HUES64 (cell line): ENCODE measurements at regions not wholly inside any gene's neighbourhood (a gene's known extent, or its start where the extent isn't known, plus 50 kb on each side); places are given as distances from the start of the nearest gene placed in this dataset.
A peak's percentile ranks its signal among the peaks of the same experiment; 100 is the strongest.

Experiments used
- H3K27ac ChIP-seq: 2 replicates; pipeline ENCODE4 v1.7.0; 2013; ENCODE audit warnings: low read depth, low read length, inconsistent platforms
- H3K27me3 ChIP-seq: 2 replicates; pipeline ENCODE4 v1.6.1; 2013; ENCODE audit warnings: mild to moderate bottlenecking, low read length; ENCODE audit not compliant: insufficient read depth
- H3K36me3 ChIP-seq: 2 replicates; pipeline ENCODE4 v1.6.1; 2013; ENCODE audit warnings: mild to moderate bottlenecking, low read length; ENCODE audit not compliant: insufficient read depth
- H3K4me1 ChIP-seq: 2 replicates; pipeline ENCODE4 v1.6.1; 2013; ENCODE audit warnings: mild to moderate bottlenecking, low read length, moderate library complexity; ENCODE audit not compliant: insufficient read depth
- H3K4me3 ChIP-seq: 2 replicates; pipeline ENCODE4 v1.5.1; 2013; ENCODE audit warnings: mild to moderate bottlenecking, low read length, moderate library complexity
- H3K9ac ChIP-seq: 2 replicates; pipeline ENCODE4 v1.6.1; 2013; ENCODE audit warnings: mild to moderate bottlenecking, low read depth, low read length
- H3K9me3 ChIP-seq: 2 replicates; pipeline ENCODE4 v1.6.1; 2013; ENCODE audit warnings: low read depth, low read length; ENCODE audit not compliant: insufficient read depth
- WGBS: fragments of 150-250, 120-280 bp; methylation state at CpG from one replicate; pipeline ENCODE4 v1.1.7; 2013; ENCODE audit warnings: missing lambda C conversion rate; 5-methylcytosine and 5-hydroxymethylcytosine counted together

DNA sequence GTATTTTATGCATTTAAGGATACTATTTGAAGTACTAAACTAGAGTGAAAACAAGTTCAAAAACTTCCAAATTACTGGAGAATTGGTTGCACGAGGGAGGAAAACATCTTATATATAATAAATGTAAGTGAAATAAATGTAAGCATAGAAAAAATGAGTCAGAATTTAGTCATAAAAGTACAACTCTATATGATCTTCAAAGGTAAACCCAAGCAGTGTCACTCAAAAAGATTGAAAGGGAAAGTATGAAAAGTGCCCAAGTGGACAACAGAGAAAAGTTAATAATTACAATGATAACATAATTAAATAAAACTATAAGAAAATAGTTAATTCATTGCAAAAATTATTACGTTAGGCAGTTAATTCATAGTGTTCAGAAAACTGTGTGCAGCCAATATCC is 2288.5 kb upstream of the C9orf72 start:
- H3K27ac ChIP-seq, result no peak overlapping the region
- H3K9me3 ChIP-seq, result no peaks in the 10 kb centered on the region
- H3K27me3 ChIP-seq, result no peaks in the 10 kb centered on the region
- WGBS, result no CpG with 5 or more reads among the region's 2 CpGs
- no peaks in the 10 kb centered on the region for H3K4me1 ChIP-seq
- H3K36me3 ChIP-seq, result no peaks in the 10 kb centered on the region
- no peak overlapping the region for H3K9ac ChIP-seq
- no peak overlapping the region for H3K4me3 ChIP-seq

DNA sequence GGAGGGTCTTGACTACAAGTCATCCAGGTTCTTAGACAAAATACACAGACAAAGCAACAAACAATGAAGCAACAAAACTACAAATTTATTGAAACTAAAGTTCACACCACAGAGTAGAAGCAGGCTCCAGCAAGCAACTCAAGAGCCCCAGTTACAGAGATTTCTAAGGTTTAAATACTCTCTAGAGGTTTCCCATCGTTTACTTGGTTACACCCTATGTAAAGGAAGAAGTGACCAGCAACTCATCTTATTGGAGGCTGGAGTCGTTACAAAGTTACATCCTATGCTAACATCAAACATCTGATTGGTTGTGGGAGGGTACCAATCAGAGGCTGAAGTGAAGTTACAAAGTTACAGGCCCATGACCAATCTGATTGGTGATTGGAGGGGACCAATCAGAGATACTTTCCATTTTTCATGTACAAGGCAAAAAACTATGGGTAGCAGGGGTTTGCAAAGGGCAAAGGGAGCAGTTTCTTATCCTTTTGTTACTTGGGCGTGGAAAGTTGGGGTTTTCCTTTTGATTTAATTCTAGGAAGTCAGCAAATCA is 2292.6 kb upstream of the C9orf72 start:
- Histone ChIP-seq H3K9ac (no peak overlapping the region), H3K27me3 (no peaks in the 10 kb centered on the region), H3K36me3 (no peaks in the 10 kb centered on the region), H3K4me1 (no peaks in the 10 kb centered on the region), H3K27ac (no peak overlapping the region), H3K9me3 (no peaks in the 10 kb centered on the region), H3K4me3 (no peak overlapping the region)
- 90% methylated on average over 2 of the region's 3 CpGs for WGBS

DNA sequence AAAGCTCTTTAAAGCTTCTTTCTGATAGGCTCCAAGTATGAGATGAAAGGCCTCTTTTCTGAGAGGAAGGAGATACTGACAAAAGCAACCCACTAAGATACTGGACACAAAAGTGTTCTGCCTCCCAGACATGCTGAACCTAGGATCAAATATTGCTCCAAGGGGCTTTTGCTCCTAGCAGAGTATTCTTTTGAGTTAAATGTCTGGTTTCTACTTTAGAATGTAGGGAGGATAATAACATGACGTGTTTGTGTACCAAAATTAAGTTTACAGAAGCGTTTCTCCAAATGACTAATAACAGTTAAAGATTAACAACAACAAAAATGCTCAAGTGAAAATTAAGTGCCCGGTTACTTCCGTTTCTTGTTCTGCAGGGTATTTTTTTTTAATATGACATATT is 2293.3 kb upstream of the C9orf72 start:
- no peak overlapping the region for H3K4me3 ChIP-seq
- H3K27me3 ChIP-seq, result no peaks in the 10 kb centered on the region
- no peak overlapping the region for H3K27ac ChIP-seq
- H3K9me3 ChIP-seq, result no peaks in the 10 kb centered on the region
- H3K36me3 ChIP-seq, result no peaks in the 10 kb centered on the region
- no peaks in the 10 kb centered on the region for H3K4me1 ChIP-seq
- 76% methylated on average over 2 of the region's 4 CpGs for WGBS
- H3K9ac ChIP-seq, result no peak overlapping the region

DNA sequence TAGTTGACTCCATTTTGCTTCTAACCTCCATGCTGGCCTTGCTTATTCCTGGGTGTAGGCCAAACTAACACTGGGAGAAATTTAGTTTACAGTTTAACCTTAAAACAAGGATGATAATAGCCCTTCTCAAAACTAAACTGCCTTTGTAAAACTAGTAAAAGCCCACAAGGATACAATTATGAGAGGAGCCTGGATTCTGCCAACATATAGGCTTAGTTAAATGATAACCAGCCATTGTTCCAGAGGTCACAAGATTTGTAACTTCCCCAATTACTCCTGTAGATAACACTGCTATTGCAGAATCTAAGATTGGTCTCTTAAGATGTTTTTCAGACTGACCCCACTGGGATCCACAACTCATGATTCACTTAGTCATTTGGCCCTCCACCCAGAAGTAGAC is 2300.3 kb upstream of the C9orf72 start:
- H3K4me3 ChIP-seq, result no peak overlapping the region
- H3K4me1 ChIP-seq, result peaks cover 15% of the 10 kb centered on the region; the same call in 1 of the 2 replicates
- H3K36me3 ChIP-seq, result no peaks in the 10 kb centered on the region
- no peak overlapping the region for H3K27ac ChIP-seq
- H3K9me3 ChIP-seq, result no peaks in the 10 kb centered on the region
- H3K9ac ChIP-seq, result no peak overlapping the region
- no peaks in the 10 kb centered on the region for H3K27me3 ChIP-seq

DNA sequence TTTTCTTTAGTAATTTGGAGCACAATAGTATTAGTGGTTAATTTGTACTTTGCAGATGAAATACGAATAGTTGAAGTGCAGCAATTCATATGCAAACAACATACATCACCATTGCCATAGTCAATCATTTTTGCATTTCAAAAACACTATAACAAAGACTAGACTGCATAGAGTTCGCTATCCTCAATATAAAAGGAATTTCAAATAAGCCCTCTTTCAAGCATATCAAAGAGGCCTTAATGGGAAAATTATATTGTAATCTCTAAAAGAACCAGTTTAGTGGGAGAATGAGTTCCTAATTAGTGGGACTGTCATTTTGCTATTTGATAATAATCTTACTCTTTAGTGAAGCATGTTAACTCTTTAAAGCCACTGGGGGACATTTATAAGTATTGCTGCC is 2302.3 kb upstream of the C9orf72 start:
- no peaks in the 10 kb centered on the region for H3K9me3 ChIP-seq
- peaks cover 15% of the 10 kb centered on the region; the same call in 1 of the 2 replicates for H3K4me1 ChIP-seq
- WGBS, result 63% methylated on average over 1 of the region's 2 CpGs
- H3K27me3 ChIP-seq, result no peaks in the 10 kb centered on the region
- H3K9ac ChIP-seq, result no peak overlapping the region
- no peaks in the 10 kb centered on the region for H3K36me3 ChIP-seq
- no peak overlapping the region for H3K4me3 ChIP-seq
- H3K27ac ChIP-seq, result peak overlapping the region; percentile 80; the same call in 1 of the 2 replicates

DNA sequence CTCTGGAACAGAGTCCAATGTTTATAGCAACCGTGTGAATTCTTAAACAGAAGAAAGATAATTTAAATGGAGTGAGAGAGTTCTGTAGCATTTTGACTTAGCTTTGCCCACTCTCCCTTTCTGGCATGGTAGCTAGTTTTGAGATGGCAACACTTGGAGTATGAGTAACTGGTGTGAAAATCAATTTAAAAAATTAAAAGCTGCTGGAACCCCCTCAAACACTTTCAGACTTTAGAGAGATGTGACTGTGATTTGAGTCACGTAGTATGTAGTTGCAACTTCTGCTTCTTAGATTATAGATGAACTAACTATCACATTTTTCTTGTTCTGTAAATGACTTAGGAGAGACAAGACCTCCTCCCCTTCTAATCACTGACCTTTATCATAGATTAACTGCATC is 2309.5 kb upstream of the C9orf72 start:
- 90% methylated on average over 1 of the region's 2 CpGs for WGBS
- Histone ChIP-seq H3K4me3 (no peak overlapping the region), H3K27me3 (no peaks in the 10 kb centered on the region), H3K36me3 (no peaks in the 10 kb centered on the region), H3K4me1 (no peaks in the 10 kb centered on the region), H3K9ac (no peak overlapping the region), H3K27ac (no peak overlapping the region), H3K9me3 (no peaks in the 10 kb centered on the region)

DNA sequence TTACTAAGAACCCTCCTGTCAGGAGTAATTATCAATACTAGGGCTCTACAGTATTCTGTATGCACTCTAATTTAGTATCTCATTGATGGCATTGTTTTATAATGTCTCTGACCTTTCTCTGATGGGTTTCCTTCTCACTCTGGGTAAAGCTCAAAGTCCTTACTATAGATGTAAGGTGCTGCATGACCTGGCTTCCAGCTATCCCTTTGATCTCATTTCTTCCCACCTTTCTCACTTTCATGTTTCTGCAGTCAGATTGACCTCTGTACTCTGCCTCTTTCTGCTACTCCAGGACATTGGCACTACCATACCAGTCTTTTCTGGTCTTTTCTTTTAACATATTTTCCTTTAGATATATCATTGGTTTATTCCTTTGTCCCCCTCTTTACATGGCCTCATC is 2332.8 kb upstream of the C9orf72 start:
- Histone ChIP-seq H3K27ac (no peak overlapping the region), H3K9me3 (no peaks in the 10 kb centered on the region), H3K4me3 (no peak overlapping the region), H3K36me3 (no peaks in the 10 kb centered on the region), H3K9ac (no peak overlapping the region), H3K4me1 (no peaks in the 10 kb centered on the region), H3K27me3 (no peaks in the 10 kb centered on the region)

DNA sequence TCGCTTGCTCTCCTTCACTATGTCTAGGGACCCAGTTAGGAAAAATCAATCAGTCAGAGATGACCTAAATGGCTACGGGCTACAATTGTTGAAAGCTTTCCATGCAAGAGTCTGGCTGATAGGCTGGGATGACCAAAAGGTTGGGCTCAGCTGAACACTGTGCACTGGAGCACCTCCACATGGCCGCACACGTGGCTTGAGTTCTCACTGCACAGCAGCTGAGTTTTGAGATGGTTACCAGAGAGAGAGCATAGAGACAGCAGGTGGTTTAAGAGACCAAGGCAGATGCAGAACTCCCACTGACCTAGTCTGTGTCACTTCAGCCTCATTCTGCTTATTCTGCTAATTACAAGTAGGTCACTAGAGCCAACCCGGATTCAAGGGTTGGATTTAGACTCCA is 2354.8 kb upstream of the C9orf72 start:
- no peak overlapping the region for H3K9ac ChIP-seq
- no peaks in the 10 kb centered on the region for H3K9me3 ChIP-seq
- no peaks in the 10 kb centered on the region for H3K4me1 ChIP-seq
- H3K36me3 ChIP-seq, result no peaks in the 10 kb centered on the region
- no peak overlapping the region for H3K4me3 ChIP-seq
- no peak overlapping the region for H3K27ac ChIP-seq
- 93% methylated on average over 4 of the region's 5 CpGs for WGBS
- no peaks in the 10 kb centered on the region for H3K27me3 ChIP-seq

DNA sequence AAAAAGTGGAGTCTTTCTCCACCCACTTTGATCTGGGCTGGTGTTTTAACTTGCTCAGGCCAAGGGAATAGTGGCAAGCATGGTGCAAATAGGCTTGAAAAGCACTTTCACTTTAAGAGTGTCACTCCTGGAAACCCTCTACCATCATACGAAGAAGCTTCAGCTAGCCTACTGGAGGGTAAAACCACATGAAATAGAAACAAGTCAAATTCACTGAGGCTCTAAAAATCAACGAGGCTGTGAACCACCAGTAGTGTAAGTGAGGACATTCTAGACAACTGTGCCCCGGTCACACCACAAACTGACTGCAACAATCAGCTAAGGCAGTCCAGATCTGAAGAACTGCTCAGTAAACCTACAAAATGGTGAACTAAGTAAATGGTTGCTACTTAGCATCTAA is 2366.3 kb upstream of the C9orf72 start:
- no peaks in the 10 kb centered on the region for H3K4me1 ChIP-seq
- no peak overlapping the region for H3K27ac ChIP-seq
- H3K27me3 ChIP-seq, result no peaks in the 10 kb centered on the region
- 96% methylated on average over 3 of the region's 3 CpGs for WGBS
- H3K4me3 ChIP-seq, result no peak overlapping the region
- no peaks in the 10 kb centered on the region for H3K36me3 ChIP-seq
- H3K9ac ChIP-seq, result no peak overlapping the region
- H3K9me3 ChIP-seq, result no peaks in the 10 kb centered on the region

DNA sequence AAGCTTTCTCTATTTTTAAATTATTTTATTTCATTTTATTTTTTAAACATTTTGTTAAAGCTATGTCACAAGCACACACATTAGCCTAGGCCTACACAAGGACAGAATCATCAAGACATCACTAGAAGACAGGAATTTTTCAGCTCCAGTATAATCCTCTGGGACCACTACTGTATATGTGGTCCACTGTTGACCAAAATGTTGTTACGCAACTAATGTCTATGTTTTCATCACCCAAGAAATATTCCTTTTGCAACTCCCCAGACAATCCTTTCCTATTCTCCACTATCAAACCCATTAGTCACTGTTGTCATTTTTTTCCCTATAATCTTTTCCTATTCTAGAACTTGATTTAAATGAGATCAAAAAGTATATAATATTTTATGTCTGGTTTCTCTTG is 2371.7 kb upstream of the C9orf72 start:
- 95% methylated on average over 1 of the region's 1 CpG for WGBS
- H3K27ac ChIP-seq, result no peak overlapping the region
- no peaks in the 10 kb centered on the region for H3K4me1 ChIP-seq
- H3K27me3 ChIP-seq, result no peaks in the 10 kb centered on the region
- H3K9me3 ChIP-seq, result no peaks in the 10 kb centered on the region
- no peak overlapping the region for H3K9ac ChIP-seq
- no peak overlapping the region for H3K4me3 ChIP-seq
- no peaks in the 10 kb centered on the region for H3K36me3 ChIP-seq

DNA sequence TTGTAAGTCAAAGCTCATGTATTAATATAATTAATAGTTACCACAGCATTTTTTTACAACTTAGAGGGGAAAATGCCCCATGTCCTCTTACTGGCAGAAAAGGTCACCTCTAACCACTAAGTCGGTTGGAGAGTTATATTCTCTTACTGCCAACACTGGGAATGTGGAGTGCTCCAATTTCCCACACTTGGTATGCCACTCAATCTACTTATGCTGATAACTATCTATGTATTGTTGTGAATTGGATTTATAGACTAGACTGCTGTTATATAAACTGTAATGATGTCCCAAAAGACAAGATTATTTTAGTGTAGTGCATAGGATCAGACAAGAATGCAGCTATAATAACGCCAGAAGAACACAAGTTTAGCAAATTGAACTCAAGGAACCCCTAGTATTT is 2385.2 kb upstream of the C9orf72 start:
- H3K27ac ChIP-seq, result no peak overlapping the region
- H3K9ac ChIP-seq, result no peak overlapping the region
- no peaks in the 10 kb centered on the region for H3K36me3 ChIP-seq
- no peak overlapping the region for H3K4me3 ChIP-seq
- WGBS, result 100% methylated on average over 1 of the region's 2 CpGs
- H3K4me1 ChIP-seq, result no peaks in the 10 kb centered on the region; the same call in 1 of the 2 replicates
- no peaks in the 10 kb centered on the region for H3K9me3 ChIP-seq
- no peaks in the 10 kb centered on the region for H3K27me3 ChIP-seq

DNA sequence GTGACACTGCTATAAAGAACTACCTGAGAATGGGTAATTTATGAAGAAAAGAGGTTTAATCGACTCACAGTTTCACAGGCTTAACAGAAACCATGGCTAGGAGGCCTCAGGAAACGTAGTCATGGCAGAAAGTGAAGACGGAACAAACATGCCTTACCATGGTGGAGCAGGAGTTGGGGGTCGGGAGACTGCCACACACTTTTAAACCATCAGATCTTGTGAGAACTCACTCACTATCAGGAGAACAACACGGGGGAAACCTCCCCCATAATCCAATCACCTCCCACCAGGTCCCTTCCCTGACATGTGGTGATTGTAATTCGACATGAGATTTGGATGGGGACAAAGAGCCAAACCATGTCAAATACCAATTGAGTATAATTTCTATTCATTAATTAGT is 2392.6 kb upstream of the C9orf72 start:
- no peaks in the 10 kb centered on the region for H3K27me3 ChIP-seq
- no peaks in the 10 kb centered on the region for H3K4me1 ChIP-seq
- 84% methylated on average over 5 of the region's 6 CpGs for WGBS
- no peak overlapping the region for H3K4me3 ChIP-seq
- H3K9me3 ChIP-seq, result 0 out of 2 replicates have a peak, but pooled peaks cover 5% of the 10 kb centered on the region
- no peak overlapping the region for H3K9ac ChIP-seq
- H3K36me3 ChIP-seq, result no peaks in the 10 kb centered on the region
- no peak overlapping the region for H3K27ac ChIP-seq
